Loucy (cell line): ENCODE measurements at regions not wholly inside any gene's neighbourhood (a gene's known extent, or its start where the extent isn't known, plus 50 kb on each side); places are given as distances from the start of the nearest gene placed in this dataset.

Source experiments
- H2AFZ ChIP-seq: fragments of 200-600 bp; sonication (generic); 2 replicates; pipeline ENCODE4 v1.6.0; 2016; ENCODE audit warnings: antibody characterized with exemption, mild to moderate bottlenecking, low read length, moderate library complexity
- H3F3A ChIP-seq: fragments of 200-600 bp; 2 replicates; pipeline ENCODE4 v1.6.0; 2016; ENCODE audit warnings: antibody characterized with exemption, low read depth, mild to moderate bottlenecking
- H3K27me3 ChIP-seq: fragments of 200-600 bp; sonication (generic); 2 replicates; pipeline ENCODE4 v1.6.1; 2014; ENCODE audit warnings: low read length, mild to moderate bottlenecking; ENCODE audit not compliant: insufficient read depth, poor library complexity, severe bottlenecking
- H3K36me3 ChIP-seq: fragments of 200-600 bp; sonication (generic); 2 replicates; pipeline ENCODE4 v1.6.1; 2016; ENCODE audit warnings: low read length; ENCODE audit not compliant: insufficient read depth
- H3K4me1 ChIP-seq: fragments of 200-600 bp; sonication (generic); 2 replicates; pipeline ENCODE4 v1.5.1; 2014; ENCODE audit warnings: low read length, mild to moderate bottlenecking; ENCODE audit not compliant: insufficient read depth, poor library complexity, severe bottlenecking
- H3K4me2 ChIP-seq: fragments of 200-600 bp; sonication (generic); 2 replicates; pipeline ENCODE4 v1.6.0; 2014; ENCODE audit warnings: antibody characterized with exemption, low read length, low read depth, mild to moderate bottlenecking; ENCODE audit not compliant: poor library complexity, severe bottlenecking
- H3K4me3 ChIP-seq: fragments of 200-600 bp; sonication (generic); 2 replicates; pipeline ENCODE4 v1.5.1; 2014; ENCODE audit warnings: low read length, mild to moderate bottlenecking, mixed read lengths; ENCODE audit not compliant: poor library complexity, severe bottlenecking
- H3K79me2 ChIP-seq: fragments of 200-600 bp; sonication (generic); 2 replicates; pipeline ENCODE4 v1.6.1; 2014; ENCODE audit warnings: low read length; ENCODE audit not compliant: insufficient read depth
- H3K9ac ChIP-seq: fragments of 200-600 bp; sonication (generic); 2 replicates; pipeline ENCODE4 v1.6.0; 2014; ENCODE audit warnings: mild to moderate bottlenecking, low read depth, low read length, moderate library complexity; ENCODE audit not compliant: poor library complexity, severe bottlenecking
- H3K9me2 ChIP-seq: fragments of 200-600 bp; sonication (generic); replicated peaks from 2 replicates; pipeline ENCODE4 v1.6.1; 2016; ENCODE audit warnings: low read depth, low read length, mixed read lengths
- H3K9me3 ChIP-seq: fragments of 200-600 bp; sonication (generic); 2 replicates; pipeline ENCODE4 v1.6.1; 2014; ENCODE audit warnings: mild to moderate bottlenecking, antibody characterized with exemption, low read length, low read depth; ENCODE audit not compliant: insufficient read depth
- H4K20me1 ChIP-seq: fragments of 200-600 bp; sonication (generic); 2 replicates; pipeline ENCODE4 v1.6.0; 2014; ENCODE audit warnings: antibody characterized with exemption, low read length, mild to moderate bottlenecking; ENCODE audit not compliant: insufficient read depth, poor library complexity, severe bottlenecking
- CTCF ChIP-seq: fragments of 200-600 bp; sonication (generic); conservative IDR thresholded peaks from 2 replicates; pipeline ENCODE4 v1.5.1; 2014; ENCODE audit warnings: mild to moderate bottlenecking, antibody characterized with exemption, low read length
- EZH2phosphoT487 ChIP-seq: fragments of 200-600 bp; IDR thresholded peaks from 2 replicates; pipeline ENCODE4 v1.6.1; 2018; ENCODE audit warnings: antibody characterized with exemption, mild to moderate bottlenecking, moderate library complexity, borderline replicate concordance

- no peaks in the 10 kb centered on the region for H3K9me3 ChIP-seq
- H3K9ac ChIP-seq = no peak overlapping the region
- TF ChIP-seq EZH2phosphoT487 (no peak), CTCF (no peak)
- H3K79me2 ChIP-seq = no peaks in the 10 kb centered on the region
- H3F3A ChIP-seq = no peaks in the 10 kb centered on the region
- H3K4me2 ChIP-seq = no peak overlapping the region
- no peaks in the 10 kb centered on the region for H3K27me3 ChIP-seq
- H3K4me3 ChIP-seq = no peak overlapping the region
- no peak overlapping the region for H2AFZ ChIP-seq
- H3K4me1 ChIP-seq = no peaks in the 10 kb centered on the region
- H4K20me1 ChIP-seq = no peaks in the 10 kb centered on the region
- no peaks in the 10 kb centered on the region for H3K36me3 ChIP-seq
- no peaks in the 10 kb centered on the region for H3K9me2 ChIP-seq
These were observed 1588.0 kb downstream of the SLITRK1 start for GRCh38 chr13:82294226-82294625.

- H3K27me3 ChIP-seq = no peaks in the 10 kb centered on the region
- H3K9ac ChIP-seq = no peak overlapping the region
These were observed 1589.9 kb downstream of the SLITRK1 start for GRCh38 chr13:82292334-82292733.

GRCh38 chr13:82291852-82292251, 1590.4 kb downstream of the SLITRK1 start:
- TF ChIP-seq EZH2phosphoT487 (no peak), CTCF (no peak)
- H3K4me2 ChIP-seq = no peak overlapping the region

More at GRCh38 chr13:82292334-82292733, 1589.9 kb downstream of the SLITRK1 start:
- no peak overlapping the region for H3K4me3 ChIP-seq
- no peaks in the 10 kb centered on the region for H3K79me2 ChIP-seq
- no peaks in the 10 kb centered on the region for H3K36me3 ChIP-seq
- no peaks in the 10 kb centered on the region for H3K9me3 ChIP-seq
- no peaks in the 10 kb centered on the region for H3K4me1 ChIP-seq
- H3K9me2 ChIP-seq = no peaks in the 10 kb centered on the region
- H2AFZ ChIP-seq = no peak overlapping the region
- H3F3A ChIP-seq = no peaks in the 10 kb centered on the region
- TF ChIP-seq CTCF (no peak), EZH2phosphoT487 (no peak)
- no peaks in the 10 kb centered on the region for H4K20me1 ChIP-seq
- H3K4me2 ChIP-seq = no peak overlapping the region

More at GRCh38 chr13:82291852-82292251, 1590.4 kb downstream of the SLITRK1 start:
- no peaks in the 10 kb centered on the region for H4K20me1 ChIP-seq
- H3K36me3 ChIP-seq = no peaks in the 10 kb centered on the region
- H2AFZ ChIP-seq = no peak overlapping the region
- no peaks in the 10 kb centered on the region for H3K79me2 ChIP-seq
- no peaks in the 10 kb centered on the region for H3K9me3 ChIP-seq
- H3K4me3 ChIP-seq = no peak overlapping the region
- H3F3A ChIP-seq = no peaks in the 10 kb centered on the region
- no peaks in the 10 kb centered on the region for H3K4me1 ChIP-seq
- H3K9me2 ChIP-seq = no peaks in the 10 kb centered on the region
- H3K9ac ChIP-seq = no peak overlapping the region
- no peaks in the 10 kb centered on the region for H3K27me3 ChIP-seq
